K562 (cell line): ENCODE measurements at regions not wholly inside any gene's neighbourhood (a gene's known extent, or its start where the extent isn't known, plus 50 kb on each side); places are given as distances from the start of the nearest gene placed in this dataset.

ENCODE experiments used
- ATF4 ChIP-seq: fragments of 450-650 bp; formaldehyde crosslinking; IDR thresholded peaks from 2 replicates; pipeline ENCODE4 v1.4.0; 2022; ENCODE audit warnings: mild to moderate bottlenecking, moderate library complexity
- BMI1 ChIP-seq: fragments of 150-350 bp; IDR thresholded peaks from 2 replicates; pipeline ENCODE4 v1.6.1; 2014; ENCODE audit warnings: low read length
- CCAR2 ChIP-seq: fragments of 200-400 bp; formaldehyde crosslinking; IDR thresholded peaks from 2 replicates; pipeline ENCODE4 v1.6.1; 2017; ENCODE audit warnings: mild to moderate bottlenecking, low read depth, low read length
- EP300 ChIP-seq: IDR thresholded peaks from 2 replicates; pipeline ENCODE4 v1.6.1; 2012; ENCODE audit warnings: low read length, improper control_type of control experiment
- NR4A1 ChIP-seq, 2 experiments: fragments of 250-450 bp in 1 of 2; fragments of 450-650 bp in 1 of 2; sonication (Bioruptor Pico) in 1 of 2; IDR thresholded peaks; 2 replicates each; pipeline versions ENCODE4 v1.4.0 to v1.6.1; 2016 to 2020; ENCODE audit warnings: mild to moderate bottlenecking in 2 of 2, missing compliant biosample characterization in 1 of 2, missing genetic modification characterization in 1 of 2, moderate library complexity in 1 of 2
- POLR2AphosphoS5 ChIP-seq: IDR thresholded peaks from 2 replicates; pipeline ENCODE4 v1.6.1; 2011; ENCODE audit warnings: mild to moderate bottlenecking, low read depth, low read length, moderate library complexity; ENCODE audit not compliant: control insufficient read depth, insufficient read depth
- REST ChIP-seq, 2 experiments: fragments of 450-650 bp; formaldehyde crosslinking in 1 of 2; IDR thresholded peaks; 2 replicates each; pipeline versions ENCODE4 v1.4.0 to v1.6.1; 2014 to 2020; ENCODE audit warnings: mild to moderate bottlenecking in 2 of 2, borderline replicate concordance in 1 of 2, low read depth in 1 of 2
- USF1 ChIP-seq: sonication (generic); formaldehyde crosslinking; IDR thresholded peaks from 2 replicates; pipeline ENCODE4 v1.9.0; 2022; ENCODE audit warnings: mild to moderate bottlenecking, missing genetic modification reagents
- TF ChIP-seq, protein P1 (sequence below): sonication (generic); formaldehyde crosslinking; IDR thresholded peaks from 2 replicates; pipeline ENCODE4 v1.8.0; 2022; ENCODE audit warnings: mild to moderate bottlenecking, missing genetic modification reagents
- TF ChIP-seq, protein P2 (sequence below), 2 experiments: fragments of 450-650 bp; IDR thresholded peaks; 2 replicates each; pipeline ENCODE4 v1.6.1; 2016
- TF ChIP-seq, protein P3 (sequence below), 3 experiments: IDR thresholded peaks in 2 of 3; conservative IDR thresholded peaks in 1 of 3; 2 replicates each; pipeline ENCODE4 v1.5.1; 2011 to 2012; ENCODE audit warnings: low read length in 3 of 3, mild to moderate bottlenecking in 3 of 3, control low read depth in 2 of 3, improper control_type of control experiment in 1 of 3, inconsistent platforms in 1 of 3, low read depth in 1 of 3, mixed read lengths in 1 of 3, moderate library complexity in 1 of 3; ENCODE audit not compliant: insufficient read depth in 2 of 3

DNA sequence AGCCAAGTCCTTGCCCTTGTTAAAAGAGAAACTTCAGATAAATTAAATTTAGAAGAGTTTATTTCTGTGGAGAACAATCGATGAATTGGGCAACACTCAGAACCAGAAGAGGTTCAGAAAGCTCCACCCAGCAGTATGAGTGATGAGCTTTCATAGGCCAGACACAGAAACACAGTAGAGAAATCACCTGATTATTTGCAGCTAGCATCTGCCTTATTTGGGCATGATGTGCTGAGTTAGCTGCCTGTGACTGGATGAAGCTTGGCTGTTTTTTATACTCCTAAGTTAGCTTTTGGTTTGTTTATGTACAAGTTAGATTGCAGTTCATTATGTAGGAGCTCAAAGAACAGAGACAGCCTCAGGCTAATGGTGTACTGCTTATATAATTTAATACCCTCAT lies 269.5 kb upstream of the SESN3 start:
- TF ChIP-seq POLR2AphosphoS5 (no peak), ATF4 (CRISPR knock-in tag) (no peak), EP300 (no peak), REST (IDR thresholded peaks at IDR 0.05; ENCODE audit: borderline replicate concordance) (no peak), REST (CRISPR knock-in tag; IDR thresholded peaks at IDR 0.05; ENCODE audit: low read depth) (no peak), USF1 (CRISPR knock-in tag) (no peak), NR4A1 (CRISPR knock-in tag; IDR thresholded peaks at IDR 0.05) (no peak), NR4A1 (tag; IDR thresholded peaks at IDR 0.05) (no peak), CCAR2 (no peak), BMI1 (no peak)
- TF ChIP-seq, protein P1, sequence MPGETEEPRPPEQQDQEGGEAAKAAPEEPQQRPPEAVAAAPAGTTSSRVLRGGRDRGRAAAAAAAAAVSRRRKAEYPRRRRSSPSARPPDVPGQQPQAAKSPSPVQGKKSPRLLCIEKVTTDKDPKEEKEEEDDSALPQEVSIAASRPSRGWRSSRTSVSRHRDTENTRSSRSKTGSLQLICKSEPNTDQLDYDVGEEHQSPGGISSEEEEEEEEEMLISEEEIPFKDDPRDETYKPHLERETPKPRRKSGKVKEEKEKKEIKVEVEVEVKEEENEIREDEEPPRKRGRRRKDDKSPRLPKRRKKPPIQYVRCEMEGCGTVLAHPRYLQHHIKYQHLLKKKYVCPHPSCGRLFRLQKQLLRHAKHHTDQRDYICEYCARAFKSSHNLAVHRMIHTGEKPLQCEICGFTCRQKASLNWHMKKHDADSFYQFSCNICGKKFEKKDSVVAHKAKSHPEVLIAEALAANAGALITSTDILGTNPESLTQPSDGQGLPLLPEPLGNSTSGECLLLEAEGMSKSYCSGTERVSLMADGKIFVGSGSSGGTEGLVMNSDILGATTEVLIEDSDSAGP (CRISPR knock-in tag) = no peak
- TF ChIP-seq, protein P2, sequence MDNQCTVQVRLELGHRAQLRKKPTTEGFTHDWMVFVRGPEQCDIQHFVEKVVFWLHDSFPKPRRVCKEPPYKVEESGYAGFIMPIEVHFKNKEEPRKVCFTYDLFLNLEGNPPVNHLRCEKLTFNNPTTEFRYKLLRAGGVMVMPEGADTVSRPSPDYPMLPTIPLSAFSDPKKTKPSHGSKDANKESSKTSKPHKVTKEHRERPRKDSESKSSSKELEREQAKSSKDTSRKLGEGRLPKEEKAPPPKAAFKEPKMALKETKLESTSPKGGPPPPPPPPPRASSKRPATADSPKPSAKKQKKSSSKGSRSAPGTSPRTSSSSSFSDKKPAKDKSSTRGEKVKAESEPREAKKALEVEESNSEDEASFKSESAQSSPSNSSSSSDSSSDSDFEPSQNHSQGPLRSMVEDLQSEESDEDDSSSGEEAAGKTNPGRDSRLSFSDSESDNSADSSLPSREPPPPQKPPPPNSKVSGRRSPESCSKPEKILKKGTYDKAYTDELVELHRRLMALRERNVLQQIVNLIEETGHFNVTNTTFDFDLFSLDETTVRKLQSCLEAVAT (IDR thresholded peaks at IDR 0.05) = no peak
- TF ChIP-seq, protein P3, sequence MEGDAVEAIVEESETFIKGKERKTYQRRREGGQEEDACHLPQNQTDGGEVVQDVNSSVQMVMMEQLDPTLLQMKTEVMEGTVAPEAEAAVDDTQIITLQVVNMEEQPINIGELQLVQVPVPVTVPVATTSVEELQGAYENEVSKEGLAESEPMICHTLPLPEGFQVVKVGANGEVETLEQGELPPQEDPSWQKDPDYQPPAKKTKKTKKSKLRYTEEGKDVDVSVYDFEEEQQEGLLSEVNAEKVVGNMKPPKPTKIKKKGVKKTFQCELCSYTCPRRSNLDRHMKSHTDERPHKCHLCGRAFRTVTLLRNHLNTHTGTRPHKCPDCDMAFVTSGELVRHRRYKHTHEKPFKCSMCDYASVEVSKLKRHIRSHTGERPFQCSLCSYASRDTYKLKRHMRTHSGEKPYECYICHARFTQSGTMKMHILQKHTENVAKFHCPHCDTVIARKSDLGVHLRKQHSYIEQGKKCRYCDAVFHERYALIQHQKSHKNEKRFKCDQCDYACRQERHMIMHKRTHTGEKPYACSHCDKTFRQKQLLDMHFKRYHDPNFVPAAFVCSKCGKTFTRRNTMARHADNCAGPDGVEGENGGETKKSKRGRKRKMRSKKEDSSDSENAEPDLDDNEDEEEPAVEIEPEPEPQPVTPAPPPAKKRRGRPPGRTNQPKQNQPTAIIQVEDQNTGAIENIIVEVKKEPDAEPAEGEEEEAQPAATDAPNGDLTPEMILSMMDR (IDR thresholded peaks at IDR 0.05 in 2 of 3, conservative IDR thresholded peaks at IDR 0.05 in 1 of 3; ENCODE audit: insufficient read depth in 2 of 3, low read depth in 1 of 3, low read length in 3 of 3) = no peak
